ENCODE measurements at regions not wholly inside any gene's neighbourhood (a gene's known extent, or its start where the extent isn't known, plus 50 kb on each side); places are given as distances from the start of the nearest gene placed in this dataset.

DNA sequence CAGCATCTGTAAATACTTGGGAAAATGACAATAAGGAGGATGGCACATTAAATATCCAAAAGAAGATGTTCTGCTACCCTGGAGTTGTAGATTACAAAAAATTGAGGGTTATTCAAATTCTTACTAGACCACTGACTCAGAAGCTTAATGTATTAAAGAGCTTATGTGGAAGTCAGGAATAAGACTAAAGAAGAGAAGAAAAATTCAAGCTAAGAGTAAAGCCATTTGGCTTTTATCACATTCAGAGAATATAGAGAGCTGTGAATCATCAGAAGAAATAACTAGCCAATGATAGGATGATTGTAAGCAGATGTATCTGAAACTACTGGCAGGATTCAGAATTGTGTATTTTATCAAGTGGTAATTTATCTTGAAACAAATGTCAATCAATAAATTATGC, 237.0 kb downstream of the TBX15 start:
- no peaks in the 10 kb centered on the region for H3K27me3 ChIP-seq
- H3K27ac ChIP-seq = no peak overlapping the region
- H3K4me3 ChIP-seq = no peak overlapping the region
- no peaks in the 10 kb centered on the region for H3K4me1 ChIP-seq
- H3K36me3 ChIP-seq = no peaks in the 10 kb centered on the region
- TF ChIP-seq POLR2AphosphoS5 (IDR thresholded peaks at IDR 0.05) = no peak
- no peak for TF ChIP-seq EP300 (IDR thresholded peaks at IDR 0.05)
- TF ChIP-seq, protein P1, sequence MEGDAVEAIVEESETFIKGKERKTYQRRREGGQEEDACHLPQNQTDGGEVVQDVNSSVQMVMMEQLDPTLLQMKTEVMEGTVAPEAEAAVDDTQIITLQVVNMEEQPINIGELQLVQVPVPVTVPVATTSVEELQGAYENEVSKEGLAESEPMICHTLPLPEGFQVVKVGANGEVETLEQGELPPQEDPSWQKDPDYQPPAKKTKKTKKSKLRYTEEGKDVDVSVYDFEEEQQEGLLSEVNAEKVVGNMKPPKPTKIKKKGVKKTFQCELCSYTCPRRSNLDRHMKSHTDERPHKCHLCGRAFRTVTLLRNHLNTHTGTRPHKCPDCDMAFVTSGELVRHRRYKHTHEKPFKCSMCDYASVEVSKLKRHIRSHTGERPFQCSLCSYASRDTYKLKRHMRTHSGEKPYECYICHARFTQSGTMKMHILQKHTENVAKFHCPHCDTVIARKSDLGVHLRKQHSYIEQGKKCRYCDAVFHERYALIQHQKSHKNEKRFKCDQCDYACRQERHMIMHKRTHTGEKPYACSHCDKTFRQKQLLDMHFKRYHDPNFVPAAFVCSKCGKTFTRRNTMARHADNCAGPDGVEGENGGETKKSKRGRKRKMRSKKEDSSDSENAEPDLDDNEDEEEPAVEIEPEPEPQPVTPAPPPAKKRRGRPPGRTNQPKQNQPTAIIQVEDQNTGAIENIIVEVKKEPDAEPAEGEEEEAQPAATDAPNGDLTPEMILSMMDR (IDR thresholded peaks at IDR 0.05) = no peak
- TF ChIP-seq POLR2A (IDR thresholded peaks at IDR 0.05) = no peak
- DNase-seq (ENCODE audit: low spot score in 2 of 2) = no peak
- no peaks in the 10 kb centered on the region for H3K9me3 ChIP-seq

DNA sequence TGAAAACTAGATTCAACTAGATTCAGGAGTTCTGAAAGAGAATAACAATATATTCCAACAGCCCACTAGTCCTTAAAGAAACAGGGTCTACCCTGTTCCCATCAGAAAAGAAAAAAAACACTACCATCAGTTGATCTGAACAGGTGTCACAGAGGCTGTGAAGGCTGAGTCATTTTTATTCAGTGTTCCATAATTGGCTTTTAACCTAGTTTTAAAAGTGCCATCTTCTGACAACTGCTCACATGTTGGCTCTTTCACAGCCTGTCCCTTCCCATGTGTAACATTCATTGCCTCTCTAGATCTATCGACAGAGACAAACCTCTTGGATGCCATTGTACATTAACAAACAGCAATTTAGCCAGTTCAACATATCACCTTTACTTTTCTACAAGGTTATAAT, 243.7 kb downstream of the TBX15 start:
- WGBS = 76% methylated on average over 1 of the region's 1 CpG
- no peak for TF ChIP-seq EP300 (IDR thresholded peaks at IDR 0.05)
- TF ChIP-seq, protein P1 (IDR thresholded peaks at IDR 0.05) = no peak
- TF ChIP-seq POLR2A (IDR thresholded peaks at IDR 0.05) = no peak
- TF ChIP-seq POLR2AphosphoS5 (IDR thresholded peaks at IDR 0.05) = no peak
- DNase-seq (ENCODE audit: low spot score in 2 of 2) = no peak
- Histone ChIP-seq H3K27me3 (no peaks in the 10 kb centered on the region), H3K4me3 (no peak overlapping the region), H3K4me1 (no peaks in the 10 kb centered on the region), H3K36me3 (no peaks in the 10 kb centered on the region), H3K27ac (no peak overlapping the region), H3K9me3 (no peaks in the 10 kb centered on the region)

DNA sequence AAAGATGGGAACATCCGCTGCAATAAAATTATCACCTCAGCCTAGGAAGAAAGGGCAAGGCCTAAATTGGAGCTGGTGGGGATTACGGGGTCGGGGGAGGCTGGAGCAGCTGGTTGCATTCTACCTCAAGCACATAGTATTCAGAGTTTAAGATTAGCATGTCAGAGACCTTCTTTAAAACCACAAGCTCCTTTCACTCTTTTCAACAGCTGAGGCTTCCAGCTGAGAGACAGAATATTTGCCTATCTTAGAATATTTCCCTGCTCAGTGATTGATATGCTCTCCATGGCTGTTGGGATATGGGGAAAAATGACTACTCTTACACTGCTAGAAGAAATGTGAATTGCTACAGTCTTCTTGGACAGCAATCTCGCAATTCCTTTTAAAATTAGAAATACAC, 248.6 kb downstream of the TBX15 start:
- H3K9me3 ChIP-seq = no peaks in the 10 kb centered on the region
- no peak for TF ChIP-seq POLR2A (IDR thresholded peaks at IDR 0.05)
- TF ChIP-seq, protein P1 (IDR thresholded peaks at IDR 0.05) = no peak
- no peak for TF ChIP-seq EP300 (IDR thresholded peaks at IDR 0.05)
- TF ChIP-seq POLR2AphosphoS5 (IDR thresholded peaks at IDR 0.05) = no peak
- WGBS = 65% methylated on average over 4 of the region's 4 CpGs
- H3K27me3 ChIP-seq = no peaks in the 10 kb centered on the region
- no peak overlapping the region for H3K4me3 ChIP-seq
- H3K27ac ChIP-seq = no peak overlapping the region
- no peak for DNase-seq (ENCODE audit: low spot score in 2 of 2)
- no peaks in the 10 kb centered on the region for H3K36me3 ChIP-seq
- H3K4me1 ChIP-seq = no peaks in the 10 kb centered on the region

DNA sequence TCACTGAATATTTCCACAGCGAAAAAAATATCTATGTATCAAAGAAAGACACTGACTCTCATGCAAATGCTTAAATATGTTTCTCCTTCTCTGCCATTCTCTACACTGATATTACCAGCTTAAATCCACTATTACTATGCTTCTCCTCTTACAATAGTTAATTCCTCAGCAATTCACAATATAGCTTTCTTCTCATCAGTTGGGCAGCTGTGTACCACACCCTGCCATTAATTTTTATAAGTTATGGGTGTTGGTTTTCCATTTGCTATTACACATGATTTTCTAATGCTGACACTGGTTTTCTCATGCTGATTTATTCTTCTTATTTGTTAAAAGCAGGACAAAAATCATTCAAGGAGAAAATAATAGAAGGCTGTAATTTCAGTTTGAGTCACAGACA, 251.8 kb downstream of the TBX15 start:
- no peaks in the 10 kb centered on the region for H3K27me3 ChIP-seq
- H3K4me1 ChIP-seq = no peaks in the 10 kb centered on the region
- H3K36me3 ChIP-seq = no peaks in the 10 kb centered on the region
- H3K9me3 ChIP-seq = no peaks in the 10 kb centered on the region
- no peak overlapping the region for H3K27ac ChIP-seq
- 97% methylated on average over 1 of the region's 1 CpG for WGBS
- DNase-seq (ENCODE audit: low spot score in 2 of 2) = no peak
- no peak for TF ChIP-seq POLR2A (IDR thresholded peaks at IDR 0.05)
- TF ChIP-seq, protein P1 (IDR thresholded peaks at IDR 0.05) = no peak
- no peak for TF ChIP-seq EP300 (IDR thresholded peaks at IDR 0.05)
- TF ChIP-seq POLR2AphosphoS5 (IDR thresholded peaks at IDR 0.05) = no peak
- H3K4me3 ChIP-seq = no peak overlapping the region

DNA sequence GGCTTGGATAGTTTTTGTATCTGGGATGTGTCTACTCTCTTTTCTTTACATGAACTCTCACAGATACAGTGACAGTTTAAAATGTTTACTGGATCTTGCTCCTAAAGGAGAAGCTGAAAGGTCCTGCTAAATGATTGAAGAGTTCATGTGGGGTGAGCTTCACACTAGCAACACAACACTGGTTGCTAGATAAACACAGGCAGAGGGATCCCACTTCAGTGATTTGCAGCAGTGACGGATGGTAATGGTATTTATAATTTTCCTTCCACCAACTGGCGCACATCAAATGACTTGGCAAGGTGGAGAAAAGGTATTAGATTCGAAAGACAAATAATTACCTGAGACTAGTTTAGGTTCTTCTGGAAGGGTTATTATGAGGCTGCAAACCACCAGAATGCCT, 270.2 kb downstream of the TBX15 start:
- Histone ChIP-seq H3K27me3 (no peaks in the 10 kb centered on the region), H3K4me1 (no peaks in the 10 kb centered on the region), H3K4me3 (no peak overlapping the region), H3K36me3 (no peaks in the 10 kb centered on the region), H3K9me3 (no peaks in the 10 kb centered on the region), H3K27ac (no peak overlapping the region)
- DNase-seq (ENCODE audit: low spot score in 2 of 2) = no peak
- TF ChIP-seq POLR2A (IDR thresholded peaks at IDR 0.05) (no peak), EP300 (IDR thresholded peaks at IDR 0.05) (no peak), POLR2AphosphoS5 (IDR thresholded peaks at IDR 0.05) (no peak)
- WGBS = 78% methylated on average over 3 of the region's 3 CpGs

DNA sequence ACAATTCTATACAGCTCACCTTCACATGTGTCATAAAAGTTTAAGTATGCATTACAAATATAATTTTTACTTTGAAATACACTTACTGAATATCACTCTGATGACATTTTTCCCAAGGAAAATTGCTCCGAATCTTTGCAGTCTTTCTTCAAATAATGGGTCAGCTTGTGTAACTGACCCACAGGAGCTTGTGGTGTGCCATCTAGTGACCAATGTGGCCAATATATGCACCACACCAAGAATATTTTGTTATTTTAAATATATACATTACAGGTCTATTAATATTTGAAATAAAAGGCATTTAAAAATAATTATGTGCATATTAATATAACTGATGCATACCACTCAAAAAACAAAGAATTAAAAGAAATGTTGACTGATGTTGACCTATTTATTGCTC, 271.4 kb downstream of the TBX15 start:
- Histone ChIP-seq H3K27ac (no peak overlapping the region), H3K4me3 (no peak overlapping the region), H3K36me3 (no peaks in the 10 kb centered on the region), H3K27me3 (no peaks in the 10 kb centered on the region), H3K4me1 (no peaks in the 10 kb centered on the region), H3K9me3 (no peaks in the 10 kb centered on the region)
- WGBS = 71% methylated on average over 1 of the region's 1 CpG
- TF ChIP-seq EP300 (IDR thresholded peaks at IDR 0.05) (no peak), POLR2A (IDR thresholded peaks at IDR 0.05) (no peak), POLR2AphosphoS5 (IDR thresholded peaks at IDR 0.05) (no peak)
- TF ChIP-seq, protein P1 (IDR thresholded peaks at IDR 0.05) = no peak
- no peak for DNase-seq (ENCODE audit: low spot score in 2 of 2)
